ENCODE measurements at regions not wholly inside any gene's neighbourhood (a gene's known extent, or its start where the extent isn't known, plus 50 kb on each side); places are given as distances from the start of the nearest gene placed in this dataset.

- no peak overlapping the region for H3K4me3 ChIP-seq (ENCODE audit: insufficient read depth, low read depth, low read length)
- no peaks in the 10 kb centered on the region for H3K4me1 ChIP-seq (ENCODE audit: control insufficient read depth, insufficient read depth, low read length)
- no peaks in the 10 kb centered on the region for H3K36me3 ChIP-seq (ENCODE audit: control insufficient read depth, insufficient read depth, low read length)
- H3K27ac ChIP-seq (ENCODE audit: insufficient read depth, low read depth, low read length, poor library complexity, severe bottlenecking): no peak overlapping the region
- H3K27me3 ChIP-seq (ENCODE audit: control insufficient read depth, insufficient read depth, low read length, poor library complexity, severe bottlenecking): no peaks in the 10 kb centered on the region
- no peaks in the 10 kb centered on the region for H3K9me3 ChIP-seq (ENCODE audit: control insufficient read depth, low read length)
- WGBS, 2 experiments: 85% methylated on average over 4 of the region's 4 CpGs
Measured at GRCh38 chr3:188972310-188972709, 199.5 kb upstream of the TPRG1 start.

- no peaks in the 10 kb centered on the region for H3K36me3 ChIP-seq (ENCODE audit: control insufficient read depth, insufficient read depth, low read length)
- WGBS, 2 experiments: 92 to 96% methylated on average over 6 to 10 of the region's 10 CpGs
- H3K9me3 ChIP-seq (ENCODE audit: control insufficient read depth, low read length): no peaks in the 10 kb centered on the region
- H3K27me3 ChIP-seq (ENCODE audit: control insufficient read depth, insufficient read depth, low read length, poor library complexity, severe bottlenecking): no peaks in the 10 kb centered on the region
- no peak overlapping the region for H3K4me3 ChIP-seq (ENCODE audit: insufficient read depth, low read depth, low read length)
- H3K4me1 ChIP-seq (ENCODE audit: control insufficient read depth, insufficient read depth, low read length): no peaks in the 10 kb centered on the region
- H3K27ac ChIP-seq (ENCODE audit: insufficient read depth, low read depth, low read length, poor library complexity, severe bottlenecking): no peak overlapping the region
Measured at GRCh38 chr3:188974856-188975599, 196.7 kb upstream of the TPRG1 start.

GRCh38 chr3:188975600-188976314, 196.0 kb upstream of the TPRG1 start:
- no peak overlapping the region for H3K27ac ChIP-seq (ENCODE audit: insufficient read depth, low read depth, low read length, poor library complexity, severe bottlenecking)
- no peaks in the 10 kb centered on the region for H3K4me1 ChIP-seq (ENCODE audit: control insufficient read depth, insufficient read depth, low read length)
- H3K4me3 ChIP-seq (ENCODE audit: insufficient read depth, low read depth, low read length): no peak overlapping the region
- 93 to 97% methylated on average over 10 to 12 of the region's 12 CpGs for WGBS, 2 experiments
- H3K27me3 ChIP-seq (ENCODE audit: control insufficient read depth, insufficient read depth, low read length, poor library complexity, severe bottlenecking): no peaks in the 10 kb centered on the region
- no peaks in the 10 kb centered on the region for H3K36me3 ChIP-seq (ENCODE audit: control insufficient read depth, insufficient read depth, low read length)
- H3K9me3 ChIP-seq (ENCODE audit: control insufficient read depth, low read length): no peaks in the 10 kb centered on the region

- Histone ChIP-seq H3K4me3 (ENCODE audit: insufficient read depth, low read depth, low read length) (no peak overlapping the region), H3K36me3 (ENCODE audit: control insufficient read depth, insufficient read depth, low read length) (no peaks in the 10 kb centered on the region), H3K4me1 (ENCODE audit: control insufficient read depth, insufficient read depth, low read length) (no peaks in the 10 kb centered on the region), H3K27me3 (ENCODE audit: control insufficient read depth, insufficient read depth, low read length, poor library complexity, severe bottlenecking) (no peaks in the 10 kb centered on the region), H3K27ac (ENCODE audit: insufficient read depth, low read depth, low read length, poor library complexity, severe bottlenecking) (no peak overlapping the region), H3K9me3 (ENCODE audit: control insufficient read depth, low read length) (no peaks in the 10 kb centered on the region)
- 92 to 98% methylated on average over 3 of the region's 4 CpGs for WGBS, 2 experiments
Measured at GRCh38 chr3:188976407-188976806, 195.4 kb upstream of the TPRG1 start.

GRCh38 chr3:188978421-188979171, 193.2 kb upstream of the TPRG1 start:
- no peak overlapping the region for H3K4me3 ChIP-seq (ENCODE audit: insufficient read depth, low read depth, low read length)
- H3K27ac ChIP-seq (ENCODE audit: insufficient read depth, low read depth, low read length, poor library complexity, severe bottlenecking): no peak overlapping the region
- no peaks in the 10 kb centered on the region for H3K27me3 ChIP-seq (ENCODE audit: control insufficient read depth, insufficient read depth, low read length, poor library complexity, severe bottlenecking)
- no peaks in the 10 kb centered on the region for H3K4me1 ChIP-seq (ENCODE audit: control insufficient read depth, insufficient read depth, low read length)
- 80 to 88% methylated on average over 6 to 7 of the region's 7 CpGs for WGBS, 2 experiments
- H3K36me3 ChIP-seq (ENCODE audit: control insufficient read depth, insufficient read depth, low read length): no peaks in the 10 kb centered on the region
- no peaks in the 10 kb centered on the region for H3K9me3 ChIP-seq (ENCODE audit: control insufficient read depth, low read length)

GRCh38 chr3:188979248-188979647, 192.5 kb upstream of the TPRG1 start:
- H3K9me3 ChIP-seq (ENCODE audit: control insufficient read depth, low read length): no peaks in the 10 kb centered on the region

GRCh38 chr3:188979669-188980310, 192.0 kb upstream of the TPRG1 start:
- no peaks in the 10 kb centered on the region for H3K9me3 ChIP-seq (ENCODE audit: control insufficient read depth, low read length)
- H3K4me3 ChIP-seq (ENCODE audit: insufficient read depth, low read depth, low read length): no peak overlapping the region
- H3K36me3 ChIP-seq (ENCODE audit: control insufficient read depth, insufficient read depth, low read length): no peaks in the 10 kb centered on the region
- 83 to 84% methylated on average over 6 of the region's 6 CpGs for WGBS, 2 experiments
- no peak overlapping the region for H3K27ac ChIP-seq (ENCODE audit: insufficient read depth, low read depth, low read length, poor library complexity, severe bottlenecking)
- no peaks in the 10 kb centered on the region for H3K4me1 ChIP-seq (ENCODE audit: control insufficient read depth, insufficient read depth, low read length)
- no peaks in the 10 kb centered on the region for H3K27me3 ChIP-seq (ENCODE audit: control insufficient read depth, insufficient read depth, low read length, poor library complexity, severe bottlenecking)

More at GRCh38 chr3:188979248-188979647, 192.5 kb upstream of the TPRG1 start:
- H3K36me3 ChIP-seq (ENCODE audit: control insufficient read depth, insufficient read depth, low read length): no peaks in the 10 kb centered on the region
- no peaks in the 10 kb centered on the region for H3K27me3 ChIP-seq (ENCODE audit: control insufficient read depth, insufficient read depth, low read length, poor library complexity, severe bottlenecking)
- H3K27ac ChIP-seq (ENCODE audit: insufficient read depth, low read depth, low read length, poor library complexity, severe bottlenecking): no peak overlapping the region
- no peak overlapping the region for H3K4me3 ChIP-seq (ENCODE audit: insufficient read depth, low read depth, low read length)
- 91 to 95% methylated on average over 7 of the region's 7 CpGs for WGBS, 2 experiments
- H3K4me1 ChIP-seq (ENCODE audit: control insufficient read depth, insufficient read depth, low read length): no peaks in the 10 kb centered on the region

- H3K27me3 ChIP-seq (ENCODE audit: control insufficient read depth, insufficient read depth, low read length, poor library complexity, severe bottlenecking): no peaks in the 10 kb centered on the region
- H3K36me3 ChIP-seq (ENCODE audit: control insufficient read depth, insufficient read depth, low read length): no peaks in the 10 kb centered on the region
- no peak overlapping the region for H3K4me3 ChIP-seq (ENCODE audit: insufficient read depth, low read depth, low read length)
- H3K4me1 ChIP-seq (ENCODE audit: control insufficient read depth, insufficient read depth, low read length): no peaks in the 10 kb centered on the region
- H3K9me3 ChIP-seq (ENCODE audit: control insufficient read depth, low read length): no peaks in the 10 kb centered on the region
- 88 to 93% methylated on average over 4 of the region's 4 CpGs for WGBS, 2 experiments
- no peak overlapping the region for H3K27ac ChIP-seq (ENCODE audit: insufficient read depth, low read depth, low read length, poor library complexity, severe bottlenecking)
Measured at GRCh38 chr3:188993181-188993580, 178.6 kb upstream of the TPRG1 start.

- Histone ChIP-seq H3K27ac (ENCODE audit: insufficient read depth, low read depth, low read length, poor library complexity, severe bottlenecking) (no peak overlapping the region), H3K4me1 (ENCODE audit: control insufficient read depth, insufficient read depth, low read length) (no peaks in the 10 kb centered on the region), H3K36me3 (ENCODE audit: control insufficient read depth, insufficient read depth, low read length) (no peaks in the 10 kb centered on the region), H3K4me3 (ENCODE audit: insufficient read depth, low read depth, low read length) (no peak overlapping the region), H3K9me3 (ENCODE audit: control insufficient read depth, low read length) (no peaks in the 10 kb centered on the region), H3K27me3 (ENCODE audit: control insufficient read depth, insufficient read depth, low read length, poor library complexity, severe bottlenecking) (no peaks in the 10 kb centered on the region)
Measured at GRCh38 chr3:189001559-189001958, 170.2 kb upstream of the TPRG1 start.

- Histone ChIP-seq H3K36me3 (ENCODE audit: control insufficient read depth, insufficient read depth, low read length) (no peaks in the 10 kb centered on the region), H3K9me3 (ENCODE audit: control insufficient read depth, low read length) (no peaks in the 10 kb centered on the region), H3K27me3 (ENCODE audit: control insufficient read depth, insufficient read depth, low read length, poor library complexity, severe bottlenecking) (no peaks in the 10 kb centered on the region), H3K27ac (ENCODE audit: insufficient read depth, low read depth, low read length, poor library complexity, severe bottlenecking) (no peak overlapping the region), H3K4me1 (ENCODE audit: control insufficient read depth, insufficient read depth, low read length) (no peaks in the 10 kb centered on the region), H3K4me3 (ENCODE audit: insufficient read depth, low read depth, low read length) (no peak overlapping the region)
- WGBS, 2 experiments: 95 to 96% methylated on average over 1 of the region's 1 CpG
Measured at GRCh38 chr3:189003410-189003809, 168.4 kb upstream of the TPRG1 start.

Measured in ectodermal cell (in vitro differentiated cells).